Omental fat pad (tissue), 3 donors: ENCODE measurements at regions not wholly inside any gene's neighbourhood (a gene's known extent, or its start where the extent isn't known, plus 50 kb on each side); places are given as distances from the start of the nearest gene placed in this dataset.

ENCODE experiments used
- ATAC-seq: fragments of 150-250 bp; one replicate; pipeline ENCODE4 v1.9.1; 2016; ENCODE audit warnings: mild to moderate bottlenecking, moderate library complexity; ENCODE audit not compliant: low FRiP score
- DNase-seq: peaks from one replicate; pipeline ENCODE4 v3.0.0-alpha.2; 2019; ENCODE audit warnings: low spot score
- TF ChIP-seq, protein P1 (sequence below), 3 donors: fragments of 450-650 bp; IDR thresholded peaks; one replicate each; pipeline ENCODE4 v1.5.1; 2016 to 2017; ENCODE audit warnings: antibody characterized with exemption in 3 of 3, mild to moderate bottlenecking in 3 of 3, moderate library complexity in 2 of 3

DNA sequence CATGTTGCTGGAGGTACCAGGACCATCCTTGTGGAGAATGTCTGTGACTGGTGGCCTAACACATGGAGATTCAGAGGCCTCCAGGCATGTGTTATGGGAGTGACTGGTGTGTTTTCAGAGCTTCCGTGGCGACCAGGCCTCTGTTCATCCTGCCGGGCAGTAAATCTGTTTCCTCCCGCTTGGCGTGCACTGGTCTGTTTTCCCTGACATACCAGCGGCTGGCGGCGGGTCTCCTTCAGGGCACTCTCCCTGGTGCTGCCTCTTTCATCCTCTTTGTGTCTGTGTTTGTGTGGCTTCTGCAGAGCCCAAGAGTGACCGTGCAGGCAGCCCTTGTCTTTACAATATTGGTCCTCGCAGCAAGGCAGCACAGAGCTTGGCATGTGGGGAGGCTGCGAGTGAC lies 385.1 kb upstream of the MKI67 start:
- ATAC-seq (no peak), DNase-seq (no peak)
- TF ChIP-seq, protein P1, sequence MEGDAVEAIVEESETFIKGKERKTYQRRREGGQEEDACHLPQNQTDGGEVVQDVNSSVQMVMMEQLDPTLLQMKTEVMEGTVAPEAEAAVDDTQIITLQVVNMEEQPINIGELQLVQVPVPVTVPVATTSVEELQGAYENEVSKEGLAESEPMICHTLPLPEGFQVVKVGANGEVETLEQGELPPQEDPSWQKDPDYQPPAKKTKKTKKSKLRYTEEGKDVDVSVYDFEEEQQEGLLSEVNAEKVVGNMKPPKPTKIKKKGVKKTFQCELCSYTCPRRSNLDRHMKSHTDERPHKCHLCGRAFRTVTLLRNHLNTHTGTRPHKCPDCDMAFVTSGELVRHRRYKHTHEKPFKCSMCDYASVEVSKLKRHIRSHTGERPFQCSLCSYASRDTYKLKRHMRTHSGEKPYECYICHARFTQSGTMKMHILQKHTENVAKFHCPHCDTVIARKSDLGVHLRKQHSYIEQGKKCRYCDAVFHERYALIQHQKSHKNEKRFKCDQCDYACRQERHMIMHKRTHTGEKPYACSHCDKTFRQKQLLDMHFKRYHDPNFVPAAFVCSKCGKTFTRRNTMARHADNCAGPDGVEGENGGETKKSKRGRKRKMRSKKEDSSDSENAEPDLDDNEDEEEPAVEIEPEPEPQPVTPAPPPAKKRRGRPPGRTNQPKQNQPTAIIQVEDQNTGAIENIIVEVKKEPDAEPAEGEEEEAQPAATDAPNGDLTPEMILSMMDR (IDR thresholded peaks at IDR 0.05) = no peak

DNA sequence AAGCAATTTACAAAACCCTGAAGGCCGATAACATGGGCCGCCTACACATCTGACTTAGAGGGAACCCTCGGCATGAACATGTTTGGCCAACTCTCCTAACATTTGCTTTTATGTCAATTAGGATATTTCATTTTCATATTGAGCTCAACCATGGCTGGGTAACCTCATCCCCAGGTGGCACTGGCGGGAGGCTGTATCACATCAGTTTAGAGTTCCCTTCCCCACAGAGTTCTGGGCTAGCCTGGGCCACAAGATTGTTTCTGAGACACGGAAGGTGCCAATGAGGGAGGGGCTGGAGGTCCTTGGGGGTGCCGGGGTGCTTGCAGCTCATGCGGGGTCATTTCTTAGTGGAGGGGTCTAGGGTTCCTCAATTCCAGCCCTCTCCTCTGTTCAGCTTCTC lies 386.5 kb upstream of the MKI67 start:
- TF ChIP-seq, protein P1 (IDR thresholded peaks at IDR 0.05) = no peak
- ATAC-seq = no peak
- DNase-seq = no peak

DNA sequence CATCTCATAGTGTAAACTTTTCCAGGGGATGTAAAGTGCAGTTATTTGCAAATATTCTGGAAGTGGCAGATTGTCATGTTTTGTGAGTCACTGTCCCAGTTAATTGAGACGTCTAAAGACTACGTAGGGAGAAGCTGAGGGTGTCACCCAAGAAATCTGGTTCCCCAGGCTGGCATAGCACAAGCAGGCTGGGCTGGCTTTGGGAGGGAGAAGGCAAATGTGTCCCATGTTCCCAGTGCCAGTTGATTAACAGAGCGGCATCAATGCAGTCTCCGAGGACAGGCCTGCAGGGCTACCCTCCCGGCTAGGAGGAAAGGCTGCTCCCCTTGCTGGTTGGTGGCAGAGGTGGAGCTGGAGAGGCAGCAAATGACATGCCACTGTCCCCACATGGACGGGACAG lies 388.3 kb upstream of the MKI67 start:
- no peak for DNase-seq
- no peak for ATAC-seq
- TF ChIP-seq, protein P1 (IDR thresholded peaks at IDR 0.05) = no peak

- TF ChIP-seq, protein P1 (IDR thresholded peaks at IDR 0.05) = no peak
- DNase-seq (no peak), ATAC-seq (no peak)
Measured at GRCh38 chr10:128516180-128516579, 390.0 kb upstream of the MKI67 start.

DNA sequence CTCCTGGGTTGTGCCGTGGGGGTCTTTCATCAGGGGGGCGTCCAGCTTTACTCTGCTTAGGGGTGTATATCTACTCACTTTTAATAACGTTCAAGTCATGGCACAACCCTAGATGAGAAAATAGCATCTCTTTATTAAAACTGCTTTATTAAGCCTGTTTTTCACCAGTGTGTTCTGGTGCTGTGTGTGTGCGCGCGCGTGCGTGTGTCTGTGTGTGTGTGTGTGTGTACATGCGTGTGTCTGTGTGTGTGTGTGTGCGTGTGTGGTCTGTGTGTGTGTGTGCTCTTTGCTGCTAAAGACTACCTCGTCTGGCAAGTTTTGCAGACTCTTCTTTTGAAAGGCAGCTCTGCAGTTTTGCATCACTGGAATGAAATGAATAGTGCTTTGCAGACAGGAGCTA lies 390.9 kb upstream of the MKI67 start:
- ATAC-seq (no peak), DNase-seq (no peak)
- TF ChIP-seq, protein P1 (IDR thresholded peaks at IDR 0.05) = no peak

GRCh38 chr10:128518000-128518399 lies 391.8 kb upstream of the MKI67 start:
- DNase-seq (no peak), ATAC-seq (no peak)
- TF ChIP-seq, protein P1 (IDR thresholded peaks at IDR 0.05) = no peak

DNA sequence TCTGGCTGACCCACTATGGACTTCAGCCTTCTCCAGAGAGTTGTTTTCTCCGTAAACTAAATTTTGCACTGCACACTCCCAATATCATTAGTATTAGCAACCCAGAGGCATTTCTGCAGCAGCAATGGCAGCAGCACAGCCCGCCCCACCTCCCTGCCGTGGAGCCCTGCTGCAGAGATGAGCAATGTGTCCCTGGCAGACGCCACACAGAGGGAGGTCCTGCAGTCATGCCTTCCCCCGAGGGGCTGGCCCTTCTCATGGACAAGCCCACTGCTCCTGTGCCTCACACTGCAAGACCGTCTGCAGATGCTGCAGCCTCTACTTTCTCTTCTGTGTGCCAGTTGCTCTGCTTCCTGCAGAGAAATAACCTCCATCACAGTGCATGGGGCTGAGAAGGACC lies 393.4 kb upstream of the MKI67 start:
- no peak for ATAC-seq
- no peak for DNase-seq
- TF ChIP-seq, protein P1 (IDR thresholded peaks at IDR 0.05) = no peak
